H1 (cell line): ENCODE measurements at regions not wholly inside any gene's neighbourhood (a gene's known extent, or its start where the extent isn't known, plus 50 kb on each side); places are given as distances from the start of the nearest gene placed in this dataset.

Experiments
- CTCF ChIP-seq, 3 experiments: IDR thresholded peaks; 1 replicate in 2 of 3; 2 replicates in 1 of 3; pipeline versions ENCODE4 v1.5.1 to v1.6.1; 2011; ENCODE audit warnings: low read length in 3 of 3, mild to moderate bottlenecking in 3 of 3, inconsistent platforms in 2 of 3, low read depth in 1 of 3, moderate library complexity in 1 of 3; ENCODE audit not compliant: insufficient read depth in 1 of 3; ENCODE audit errors: control extremely low read depth in 1 of 3
- GABPA ChIP-seq: IDR thresholded peaks from 2 replicates; pipeline ENCODE4 v1.6.1; 2011; ENCODE audit warnings: mild to moderate bottlenecking, low read length, moderate library complexity, borderline replicate concordance; ENCODE audit not compliant: insufficient read depth
- MAX ChIP-seq: IDR thresholded peaks from 2 replicates; pipeline ENCODE4 v1.6.1; 2012; ENCODE audit warnings: inconsistent platforms
- POLR2A ChIP-seq, 2 experiments: IDR thresholded peaks; 1 replicate in 1 of 2; 2 replicates in 1 of 2; pipeline ENCODE4 v1.6.1; 2011; ENCODE audit warnings: low read depth in 2 of 2, low read length in 2 of 2, mild to moderate bottlenecking in 2 of 2; ENCODE audit errors: control extremely low read depth in 1 of 2
- POLR2AphosphoS5 ChIP-seq: IDR thresholded peaks from 2 replicates; pipeline ENCODE4 v1.6.1; 2011; ENCODE audit warnings: low read depth, low read length
- SIN3A ChIP-seq, 2 experiments: IDR thresholded peaks in 1 of 2; conservative IDR thresholded peaks in 1 of 2; 2 replicates each; pipeline ENCODE4 v1.6.1; 2011 to 2012; ENCODE audit warnings: low read length in 2 of 2, improper control_type of control experiment in 1 of 2, low read depth in 1 of 2, mild to moderate bottlenecking in 1 of 2
- SP4 ChIP-seq: IDR thresholded peaks from 2 replicates; pipeline ENCODE4 v1.6.1; 2012; ENCODE audit warnings: low read length, inconsistent platforms
- TAF7 ChIP-seq: optimal IDR thresholded peaks from 2 replicates; pipeline ENCODE3; 2011; ENCODE audit warnings: low read depth, mild to moderate bottlenecking, inconsistent platforms, low read length, moderate library complexity, borderline replicate concordance
- TEAD4 ChIP-seq: IDR thresholded peaks from 2 replicates; pipeline ENCODE4 v1.6.1; 2012; ENCODE audit warnings: low read depth, low read length, inconsistent platforms, mixed read lengths

GRCh38 chr2:41972179-41972578 lies 75.6 kb upstream of the PKDCC start:
- TF ChIP-seq SIN3A (conservative IDR thresholded peaks at IDR 0.05 in 1 of 2, IDR thresholded peaks at IDR 0.05 in 1 of 2; ENCODE audit: low read depth in 1 of 2, low read length in 2 of 2) (no peak), MAX (no peak), CTCF (IDR thresholded peaks at IDR 0.05; ENCODE audit: control extremely low read depth in 1 of 3, insufficient read depth in 1 of 3, low read depth in 1 of 3, low read length in 3 of 3) (no peak), TEAD4 (no peak), SP4 (no peak), POLR2AphosphoS5 (no peak), GABPA (no peak), POLR2A (IDR thresholded peaks at IDR 0.05; ENCODE audit: control extremely low read depth in 1 of 2, low read depth in 2 of 2, low read length in 2 of 2) (no peak), TAF7 (no peak)
